ENCODE measurements at regions not wholly inside any gene's neighbourhood (a gene's known extent, or its start where the extent isn't known, plus 50 kb on each side); places are given as distances from the start of the nearest gene placed in this dataset.

GRCh38 chr2:16115881-16116830, 175.8 kb downstream of the MYCN start:
- TF ChIP-seq ELF4 (IDR thresholded peaks at IDR 0.05) (no peak), FOXK2 (IDR thresholded peaks at IDR 0.05) (no peak), ARNT (IDR thresholded peaks at IDR 0.05) (no peak), BHLHE40 (IDR thresholded peaks at IDR 0.05; ENCODE audit: borderline replicate concordance) (no peak), ZNF384 (IDR thresholded peaks at IDR 0.05) (no peak), FOXM1 (IDR thresholded peaks at IDR 0.05; ENCODE audit: borderline replicate concordance) (no peak), SUZ12 (IDR thresholded peaks at IDR 0.05) (no peak), HDGF (IDR thresholded peaks at IDR 0.05; ENCODE audit: borderline replicate concordance) (no peak), FOXA1 (IDR thresholded peaks at IDR 0.05) (no peak), TARDBP (IDR thresholded peaks at IDR 0.05) (no peak), SP1 (IDR thresholded peaks at IDR 0.05) (no peak), CTBP1 (IDR thresholded peaks at IDR 0.05; ENCODE audit: borderline replicate concordance) (no peak), PKNOX1 (IDR thresholded peaks at IDR 0.05) (no peak), L3MBTL2 (conservative IDR thresholded peaks at IDR 0.05) (no peak)
